HL-60 (cell line): ENCODE measurements at regions not wholly inside any gene's neighbourhood (a gene's known extent, or its start where the extent isn't known, plus 50 kb on each side); places are given as distances from the start of the nearest gene placed in this dataset.

Source experiments
- DNase-seq, 2 experiments: peaks; one replicate each; pipeline ENCODE4 v3.0.0-alpha.2; 2010 to 2020; ENCODE audit warnings: low read depth in 1 of 2, low spot score in 1 of 2
- H3K27ac ChIP-seq: fragments of 250-450 bp; sonication (Bioruptor Pico); replicated peaks from 2 replicates; pipeline ENCODE4 v1.5.1; 2020; ENCODE audit warnings: mild to moderate bottlenecking, moderate library complexity
- H3K27me3 ChIP-seq: fragments of 250-450 bp; sonication (Bioruptor Pico); 2 replicates; pipeline ENCODE4 v1.5.1; 2021; ENCODE audit warnings: mild to moderate bottlenecking, moderate library complexity; ENCODE audit not compliant: insufficient read depth, poor library complexity, severe bottlenecking
- H3K4me3 ChIP-seq: replicated peaks from 2 replicates; pipeline ENCODE4 v1.5.1; 2011; ENCODE audit warnings: mild to moderate bottlenecking, control low read depth, low read length; ENCODE audit not compliant: insufficient read depth
- CTCF ChIP-seq: IDR thresholded peaks from one replicate; pipeline ENCODE4 v1.5.1; 2011; ENCODE audit warnings: low read length, control low read depth, inconsistent platforms; ENCODE audit not compliant: insufficient read depth
- GABPA ChIP-seq: IDR thresholded peaks from 2 replicates; pipeline ENCODE4 v1.6.1; 2012; ENCODE audit warnings: low read depth
- POLR2AphosphoS5 ChIP-seq: IDR thresholded peaks from 2 replicates; pipeline ENCODE4 v1.6.1; 2012; ENCODE audit warnings: low read depth
- REST ChIP-seq: IDR thresholded peaks from 2 replicates; pipeline ENCODE4 v1.6.1; 2012; ENCODE audit warnings: low read depth; ENCODE audit not compliant: insufficient replicate concordance
- SPI1 ChIP-seq: IDR thresholded peaks from 2 replicates; pipeline ENCODE4 v1.6.1; 2012; ENCODE audit warnings: low read depth, mild to moderate bottlenecking, borderline replicate concordance
- microRNA-seq: library from miRNA; unstranded; fragments of <30 nt; microRNA quantifications from one replicate; pipeline ENCODE4, GENCODE V29; 2018

DNA sequence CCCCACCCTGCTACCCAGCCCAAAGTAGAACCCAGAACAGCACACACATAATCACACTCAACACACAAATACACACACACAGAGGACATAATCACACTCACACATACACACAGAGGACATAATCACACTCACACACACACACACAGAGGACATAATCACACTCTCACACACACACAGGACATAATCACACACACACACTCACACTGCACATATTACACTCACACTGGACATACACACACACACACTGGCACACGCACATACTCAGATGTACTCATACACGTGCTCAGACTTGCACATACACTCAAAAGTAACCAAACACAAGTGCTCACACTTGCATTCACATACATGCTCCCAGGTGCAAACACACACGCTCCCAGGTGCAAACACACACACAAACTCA, 54.3 kb upstream of the CAMK1G start:
- no peak overlapping the region for H3K4me3 ChIP-seq
- peaks cover 5% of the 10 kb centered on the region for H3K27me3 ChIP-seq
- no peak overlapping the region for H3K27ac ChIP-seq
- DNase-seq, result no peak
- TF ChIP-seq GABPA (no peak), SPI1 (no peak), POLR2AphosphoS5 (no peak)

DNA sequence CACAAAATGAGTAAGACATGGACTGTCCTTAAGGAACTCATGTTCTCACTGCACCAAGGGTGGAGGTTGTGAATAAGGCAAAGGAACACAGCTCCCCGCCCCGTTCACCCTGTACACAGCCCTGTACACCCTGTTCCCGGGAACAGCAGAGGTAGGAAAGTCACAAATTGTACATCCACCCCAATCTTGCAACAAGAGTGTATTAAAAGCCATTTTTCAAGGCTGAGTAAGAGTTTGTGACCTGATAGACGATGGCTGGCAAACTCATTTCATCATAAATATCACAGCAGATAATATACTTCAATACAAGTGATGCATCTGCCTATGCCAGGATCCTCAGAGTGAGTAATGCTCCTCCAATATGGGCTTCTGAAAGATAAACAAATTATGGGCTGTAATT, 52.5 kb upstream of the CAMK1G start:
- TF ChIP-seq REST, result no peak
- TF ChIP-seq CTCF, result no peak
- no peak for TF ChIP-seq GABPA
- H3K27ac ChIP-seq, result no peak overlapping the region
- peaks cover 5% of the 10 kb centered on the region for H3K27me3 ChIP-seq

GRCh38 chr1:209531549-209531948, 52.0 kb upstream of the CAMK1G start:
- Histone ChIP-seq H3K4me3 (no peak overlapping the region), H3K27me3 (peaks cover 5% of the 10 kb centered on the region), H3K27ac (no peak overlapping the region)
- no peak for DNase-seq
- TF ChIP-seq POLR2AphosphoS5 (no peak), SPI1 (no peak), CTCF (no peak), GABPA (no peak), REST (no peak)

More for the DNA sequence above, 52.5 kb upstream of the CAMK1G start:
- no peak overlapping the region for H3K4me3 ChIP-seq
- no peak for DNase-seq

Small RNAs in the stretch of these regions (microRNA-seq; reads per million reads assigned to microRNA genes)
- 1.8 reads per million for gene MIR205
